CD14-positive monocyte (primary cell): ENCODE measurements at regions not wholly inside any gene's neighbourhood (a gene's known extent, or its start where the extent isn't known, plus 50 kb on each side); places are given as distances from the start of the nearest gene placed in this dataset.

Source experiments
- DNase-seq, 3 donors: peaks; one replicate each; pipeline ENCODE4 v3.0.0-alpha.2; 2011 to 2022
- H2AFZ ChIP-seq: 2 replicates; pipeline ENCODE4 v1.6.0; 2012; ENCODE audit warnings: mild to moderate bottlenecking, low read depth, low read length, inconsistent platforms; ENCODE audit not compliant: insufficient read depth, poor library complexity, severe bottlenecking
- H3K27ac ChIP-seq, 2 donors: 1 replicate in 1 of 2; 2 replicates in 1 of 2; pipeline ENCODE4 v1.5.1; 2012 to 2013; ENCODE audit warnings: low read length in 2 of 2, control low read depth in 1 of 2, inconsistent platforms in 1 of 2, low read depth in 1 of 2, mild to moderate bottlenecking in 1 of 2
- H3K27me3 ChIP-seq, 2 donors: one replicate each; pipeline versions ENCODE4 v1.6.0 to v1.6.1; 2011 to 2013; ENCODE audit warnings: low read length in 2 of 2; ENCODE audit not compliant: control insufficient read depth in 2 of 2, insufficient read depth in 2 of 2
- H3K36me3 ChIP-seq, 2 donors: replicated peaks in 1 of 2; 1 replicate in 1 of 2; 2 replicates in 1 of 2; pipeline versions ENCODE4 v1.5.1 to v1.6.1; 2012 to 2013; ENCODE audit warnings: low read length in 2 of 2, control low read depth in 1 of 2, inconsistent platforms in 1 of 2, mild to moderate bottlenecking in 1 of 2; ENCODE audit not compliant: insufficient read depth in 2 of 2, control insufficient read depth in 1 of 2
- H3K4me1 ChIP-seq, 2 donors: 1 replicate in 1 of 2; 2 replicates in 1 of 2; pipeline versions ENCODE4 v1.5.1 to v1.6.1; 2012 to 2013; ENCODE audit warnings: low read length in 2 of 2, control low read depth in 1 of 2, inconsistent platforms in 1 of 2, mild to moderate bottlenecking in 1 of 2, moderate library complexity in 1 of 2; ENCODE audit not compliant: insufficient read depth in 2 of 2, control insufficient read depth in 1 of 2
- H3K4me2 ChIP-seq: replicated peaks from 2 replicates; pipeline ENCODE3; 2012; ENCODE audit warnings: low read length, moderate library complexity, mild to moderate bottlenecking; ENCODE audit not compliant: poor library complexity, severe bottlenecking; ENCODE audit errors: extremely low read depth
- H3K4me3 ChIP-seq, 3 experiments: fragments of 200-600 bp in 1 of 3; sonication (generic) in 1 of 3; replicated peaks in 1 of 3; 1 replicate in 2 of 3; 2 replicates in 1 of 3; pipeline ENCODE4 v1.5.1; 2011 to 2013; ENCODE audit warnings: low read length in 3 of 3, mild to moderate bottlenecking in 3 of 3, control low read depth in 2 of 3, low read depth in 2 of 3, inconsistent platforms in 1 of 3, moderate library complexity in 1 of 3
- H3K79me2 ChIP-seq: 2 replicates; pipeline ENCODE4 v1.6.0; 2012; ENCODE audit warnings: mild to moderate bottlenecking, control low read depth, inconsistent platforms, low read length, moderate library complexity; ENCODE audit not compliant: insufficient read depth
- H3K9ac ChIP-seq: 2 replicates; pipeline ENCODE4 v1.6.0; 2017; ENCODE audit warnings: low read length, mild to moderate bottlenecking; ENCODE audit not compliant: insufficient read depth, poor library complexity, severe bottlenecking
- H3K9me3 ChIP-seq, 2 donors: replicated peaks in 1 of 2; 1 replicate in 1 of 2; 2 replicates in 1 of 2; pipeline versions ENCODE4 v1.5.1 to v1.6.1; 2012 to 2013; ENCODE audit warnings: low read length in 2 of 2, control low read depth in 1 of 2; ENCODE audit not compliant: control insufficient read depth in 1 of 2, insufficient read depth in 1 of 2
- H4K20me1 ChIP-seq: 2 replicates; pipeline ENCODE4 v1.6.0; 2012; ENCODE audit warnings: mild to moderate bottlenecking, low read length, control low read depth, moderate library complexity; ENCODE audit not compliant: insufficient read depth
- H3K27ac Mint-ChIP-seq, 7 donors: one replicate each; pipeline ENCODE4 v1.8.0; 2020; ENCODE audit warnings: mild to moderate bottlenecking in 7 of 7, mixed read lengths in 7 of 7, moderate library complexity in 6 of 7, inconsistent platforms in 2 of 7
- H3K27me3 Mint-ChIP-seq, 3 donors: one replicate each; pipeline ENCODE4 v1.8.0; 2021 to 2022; ENCODE audit warnings: low read depth in 3 of 3, mild to moderate bottlenecking in 3 of 3, mixed read lengths in 3 of 3, moderate library complexity in 3 of 3, inconsistent platforms in 1 of 3
- H3K36me3 Mint-ChIP-seq, 2 donors: one replicate each; pipeline ENCODE4 v1.8.0; 2020; ENCODE audit warnings: mixed read lengths in 2 of 2, inconsistent platforms in 1 of 2, mild to moderate bottlenecking in 1 of 2
- H3K4me1 Mint-ChIP-seq: one replicate; pipeline ENCODE4 v1.8.0; 2020; ENCODE audit warnings: mild to moderate bottlenecking, mixed read lengths
- H3K4me3 Mint-ChIP-seq, 2 donors: one replicate each; pipeline ENCODE4 v1.8.0; 2020; ENCODE audit warnings: mild to moderate bottlenecking in 2 of 2, mixed read lengths in 2 of 2, moderate library complexity in 1 of 2
- H3K9me3 Mint-ChIP-seq, 7 donors: one replicate each; pipeline ENCODE4 v1.8.0; 2020 to 2022; ENCODE audit warnings: mixed read lengths in 7 of 7, mild to moderate bottlenecking in 6 of 7, moderate library complexity in 6 of 7, inconsistent platforms in 2 of 7
- WGBS: methylation state at CpG from one replicate; pipeline ENCODE4 v1.1.5; 2013; ENCODE audit warnings: missing lambda C conversion rate; ENCODE audit not compliant: insufficient coverage; 5-methylcytosine and 5-hydroxymethylcytosine counted together
- intact Hi-C, 2 donors: fragments of 100-400 bp; cut with micrococcal nuclease; formaldehyde crosslinking; loops; one replicate each; pipeline versions ENCODE4 v1.15.0 to v1.15.1; 2023
- TF ChIP-seq, protein P1 (sequence below): fragments of 200-600 bp; IDR thresholded peaks from one replicate; pipeline ENCODE4 v1.8.0; 2022; ENCODE audit warnings: antibody characterized with exemption, mild to moderate bottlenecking

GRCh38 chr6:4402477-4402976, 267.2 kb upstream of the ECI2 start:
- TF ChIP-seq, protein P1, sequence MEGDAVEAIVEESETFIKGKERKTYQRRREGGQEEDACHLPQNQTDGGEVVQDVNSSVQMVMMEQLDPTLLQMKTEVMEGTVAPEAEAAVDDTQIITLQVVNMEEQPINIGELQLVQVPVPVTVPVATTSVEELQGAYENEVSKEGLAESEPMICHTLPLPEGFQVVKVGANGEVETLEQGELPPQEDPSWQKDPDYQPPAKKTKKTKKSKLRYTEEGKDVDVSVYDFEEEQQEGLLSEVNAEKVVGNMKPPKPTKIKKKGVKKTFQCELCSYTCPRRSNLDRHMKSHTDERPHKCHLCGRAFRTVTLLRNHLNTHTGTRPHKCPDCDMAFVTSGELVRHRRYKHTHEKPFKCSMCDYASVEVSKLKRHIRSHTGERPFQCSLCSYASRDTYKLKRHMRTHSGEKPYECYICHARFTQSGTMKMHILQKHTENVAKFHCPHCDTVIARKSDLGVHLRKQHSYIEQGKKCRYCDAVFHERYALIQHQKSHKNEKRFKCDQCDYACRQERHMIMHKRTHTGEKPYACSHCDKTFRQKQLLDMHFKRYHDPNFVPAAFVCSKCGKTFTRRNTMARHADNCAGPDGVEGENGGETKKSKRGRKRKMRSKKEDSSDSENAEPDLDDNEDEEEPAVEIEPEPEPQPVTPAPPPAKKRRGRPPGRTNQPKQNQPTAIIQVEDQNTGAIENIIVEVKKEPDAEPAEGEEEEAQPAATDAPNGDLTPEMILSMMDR, result no peak
- 67% methylated on average over 8 of the region's 11 CpGs for WGBS
- Mint-ChIP-seq H3K27me3 (peaks cover 5 to 13% (median 10%) of the 10 kb centered on the region in 3 donors), H3K36me3 (peaks cover 6 to 7% of the 10 kb centered on the region in 2 donors), H3K9me3 (peaks cover 6 to 14% (median 10%) of the 10 kb centered on the region in 7 donors), H3K4me1 (peaks cover 18% of the 10 kb centered on the region), H3K27ac (no peak overlapping the region), H3K4me3 (no peak overlapping the region)
- DNase-seq, result no peak
- H2AFZ ChIP-seq, result no peak overlapping the region
- no peak overlapping the region for H3K4me3 ChIP-seq
- no peaks in the 10 kb centered on the region for H3K79me2 ChIP-seq
- no peaks in the 10 kb centered on the region for H3K27me3 ChIP-seq
- no peaks in the 10 kb centered on the region for H3K9me3 ChIP-seq
- intact Hi-C loops, result no loop called here
- H3K27ac ChIP-seq, result no peak overlapping the region
- H3K4me1 ChIP-seq, result peaks cover 10 to 12% of the 10 kb centered on the region in 2 donors
- H3K4me2 ChIP-seq, result no peak overlapping the region
- no peaks in the 10 kb centered on the region for H3K36me3 ChIP-seq
- no peak overlapping the region for H3K9ac ChIP-seq
- H4K20me1 ChIP-seq, result no peaks in the 10 kb centered on the region

DNA sequence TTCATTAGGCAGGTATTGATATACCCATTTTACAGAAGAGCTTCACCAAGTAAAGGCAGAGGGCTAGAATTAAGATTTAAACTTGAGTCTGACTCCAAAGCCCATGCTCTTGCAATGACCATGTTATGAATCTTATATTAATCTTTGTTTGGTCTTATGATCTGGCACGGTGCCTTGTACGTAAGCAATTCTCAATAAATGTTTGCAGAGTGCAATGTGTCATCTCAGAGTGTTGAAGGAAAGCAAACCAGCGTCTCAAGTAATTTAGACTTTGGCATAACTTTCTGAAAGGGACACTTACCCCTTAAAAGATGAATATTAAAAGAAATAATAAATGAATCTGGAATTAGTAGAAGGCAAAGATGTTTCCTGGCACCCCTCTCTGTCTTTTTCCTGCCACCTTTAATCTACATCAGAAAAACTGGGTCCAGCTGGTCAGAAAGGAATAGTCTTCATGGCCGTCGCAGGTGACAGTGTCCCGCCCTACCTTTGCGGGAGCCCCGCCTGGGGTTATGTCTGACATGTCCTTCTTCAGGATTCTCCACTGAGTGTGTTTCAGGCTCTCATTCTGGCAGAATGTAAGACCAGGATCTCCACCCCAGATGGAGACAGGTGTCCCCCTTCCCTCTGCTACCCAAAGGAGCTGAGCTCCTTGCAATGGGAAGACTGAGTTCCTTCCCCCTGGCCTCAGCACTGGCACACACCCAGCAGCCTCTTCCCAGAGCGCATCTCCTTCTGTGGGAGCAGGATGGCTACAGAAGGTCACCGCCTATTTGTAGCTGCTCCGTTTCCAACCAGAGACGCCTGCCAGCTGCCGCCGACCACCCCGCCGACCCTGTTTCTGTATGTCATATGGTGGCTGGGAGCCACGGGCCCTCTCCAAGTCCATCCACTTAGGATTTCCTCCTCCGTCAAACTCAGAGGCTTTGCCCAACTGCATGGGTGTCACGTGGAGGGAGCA, 266.3 kb upstream of the ECI2 start:
- no peak for DNase-seq
- Mint-ChIP-seq H3K27me3 (peaks cover 5 to 13% (median 12%) of the 10 kb centered on the region in 3 donors), H3K4me1 (peaks cover 9% of the 10 kb centered on the region), H3K9me3 (peaks cover 0 to 7% (median 4%) of the 10 kb centered on the region in 7 donors), H3K36me3 (peaks cover 4% of the 10 kb centered on the region in 2 donors), H3K27ac (peak overlapping the region in 1 of 7 donors; percentile 73), H3K4me3 (no peak overlapping the region)
- intact Hi-C loops, result no loop called here
- H4K20me1 ChIP-seq, result no peaks in the 10 kb centered on the region
- peaks cover 3 to 4% of the 10 kb centered on the region in 2 donors for H3K4me1 ChIP-seq
- no peaks in the 10 kb centered on the region for H3K79me2 ChIP-seq
- TF ChIP-seq, protein P1, result no peak
- no peak overlapping the region for H3K4me2 ChIP-seq
- WGBS, result 78% methylated on average over 15 of the region's 19 CpGs
- H3K9me3 ChIP-seq, result no peaks in the 10 kb centered on the region
- H2AFZ ChIP-seq, result no peak overlapping the region
- no peak overlapping the region for H3K4me3 ChIP-seq
- H3K9ac ChIP-seq, result no peak overlapping the region
- H3K36me3 ChIP-seq, result no peaks in the 10 kb centered on the region
- no peaks in the 10 kb centered on the region for H3K27me3 ChIP-seq
- H3K27ac ChIP-seq, result no peak overlapping the region
